H1 (cell line): ENCODE measurements at regions not wholly inside any gene's neighbourhood (a gene's known extent, or its start where the extent isn't known, plus 50 kb on each side); places are given as distances from the start of the nearest gene placed in this dataset.

Source experiments
- CTCF ChIA-PET: fragments of 300-600 bp; sonication (Branson Sonifier 250); formaldehyde crosslinking; loops from one replicate; lab custom pipeline; 2021; ENCODE audit not compliant: partially characterized antibody; lab: Charles Lee
- POLR2A ChIA-PET: fragments of 300-600 bp; sonication (Branson Sonifier 250); formaldehyde crosslinking; loops from one replicate; lab custom pipeline; 2021; ENCODE audit warnings: inconsistent platforms; ENCODE audit not compliant: partially characterized antibody; lab: Charles Lee
- DNase-seq, 2 experiments: peaks; one replicate each; pipeline versions ENCODE4 v3.0.0 to v3.0.0-alpha.2; 2010 to 2022; ENCODE audit warnings: low spot score in 2 of 2, low read depth in 1 of 2, mixed read lengths in 1 of 2
- FAIRE-seq: peaks from 2 replicates; lab custom pipeline; 2011; peaks lifted over from hg19 to GRCh38; lab: Jason Lieb, UNC
- H2AFZ ChIP-seq: 2 replicates; pipeline ENCODE4 v1.8.1; 2012; ENCODE audit warnings: low read length, inconsistent platforms
- H2AK5ac ChIP-seq: 2 replicates; pipeline ENCODE4 v1.6.1; 2013; ENCODE audit warnings: low read depth, low read length
- H2BK120ac ChIP-seq: replicated peaks from 2 replicates; pipeline ENCODE3; 2013; ENCODE audit warnings: low read depth, low read length, inconsistent platforms
- H2BK12ac ChIP-seq: 2 replicates; pipeline ENCODE4 v1.6.1; 2013; ENCODE audit warnings: low read depth, low read length
- H2BK15ac ChIP-seq: 2 replicates; pipeline ENCODE4 v1.6.1; 2013; ENCODE audit warnings: low read length
- H2BK20ac ChIP-seq: 2 replicates; pipeline ENCODE4 v1.6.1; 2013; ENCODE audit warnings: low read length
- H2BK5ac ChIP-seq: 2 replicates; pipeline ENCODE4 v1.6.1; 2013; ENCODE audit warnings: low read depth, low read length
- H3K14ac ChIP-seq: 2 replicates; pipeline ENCODE4 v1.6.1; 2013; ENCODE audit warnings: inconsistent platforms; ENCODE audit not compliant: insufficient read length
- H3K18ac ChIP-seq: 2 replicates; pipeline ENCODE4 v1.6.1; 2013; ENCODE audit warnings: low read length; ENCODE audit errors: extremely low read depth
- H3K23ac ChIP-seq: 2 replicates; pipeline ENCODE4 v1.6.1; 2013; ENCODE audit warnings: inconsistent platforms; ENCODE audit not compliant: insufficient read length
- H3K23me2 ChIP-seq: 2 replicates; pipeline ENCODE4 v1.6.1; 2013; ENCODE audit warnings: low read depth, low read length
- H3K27ac ChIP-seq: 2 replicates; pipeline ENCODE4 v1.6.1; 2011; ENCODE audit warnings: low read depth, low read length, inconsistent platforms
- H3K27me3 ChIP-seq, 4 experiments: replicated peaks in 1 of 4; 1 replicate in 1 of 4; 2 replicates in 3 of 4; pipeline versions ENCODE4 v1.6.1 to v1.8.1; 2011 to 2013; ENCODE audit warnings: low read length in 3 of 4, mild to moderate bottlenecking in 3 of 4, inconsistent platforms in 2 of 4, mixed read lengths in 2 of 4, moderate library complexity in 1 of 4; ENCODE audit not compliant: control insufficient read depth in 3 of 4, insufficient read depth in 3 of 4; ENCODE audit errors: extremely low read depth in 1 of 4
- H3K36me3 ChIP-seq, 4 experiments: 2 replicates each; pipeline versions ENCODE4 v1.6.1 to v1.8.1; 2011 to 2013; ENCODE audit warnings: mild to moderate bottlenecking in 4 of 4, low read length in 3 of 4, moderate library complexity in 2 of 4, control low read depth in 1 of 4, inconsistent platforms in 1 of 4; ENCODE audit not compliant: insufficient read depth in 4 of 4, control insufficient read depth in 2 of 4
- H3K4ac ChIP-seq: replicated peaks from 2 replicates; pipeline ENCODE3; 2013; ENCODE audit warnings: low read length, low read depth, mixed read lengths, inconsistent platforms; ENCODE audit not compliant: insufficient read length
- H3K4me1 ChIP-seq, 4 experiments: replicated peaks in 1 of 4; 1 replicate in 1 of 4; 2 replicates in 3 of 4; pipeline versions ENCODE4 v1.6.1 to v1.8.1; 2011 to 2013; ENCODE audit warnings: low read length in 3 of 4, inconsistent platforms in 2 of 4, mixed read lengths in 1 of 4; ENCODE audit not compliant: insufficient read depth in 4 of 4, control insufficient read depth in 3 of 4
- H3K4me2 ChIP-seq, 2 experiments: 2 replicates each; pipeline versions ENCODE4 v1.6.1 to v1.8.1; 2011 to 2013; ENCODE audit warnings: low read depth in 2 of 2, low read length in 2 of 2, control low read depth in 1 of 2, inconsistent platforms in 1 of 2, mild to moderate bottlenecking in 1 of 2; ENCODE audit not compliant: insufficient read depth in 1 of 2
- H3K4me3 ChIP-seq, 4 experiments: fragments of 200-600, 300-600 bp in 1 of 4; sonication (generic), shearing (Covaris generic), sonication (Bioruptor Twin) in 1 of 4; 2 replicates each; pipeline versions ENCODE4 v1.5.1 to v1.8.1; 2011 to 2016; ENCODE audit warnings: low read length in 4 of 4, low read depth in 3 of 4, control low read depth in 2 of 4, inconsistent platforms in 2 of 4, mild to moderate bottlenecking in 2 of 4, mixed read lengths in 1 of 4, moderate library complexity in 1 of 4; ENCODE audit not compliant: insufficient read depth in 2 of 4; ENCODE audit errors: extremely low read depth in 1 of 4
- H3K56ac ChIP-seq: replicated peaks from 2 replicates; pipeline ENCODE3; 2013; ENCODE audit warnings: low read depth, mild to moderate bottlenecking, mixed read lengths, low read length, inconsistent platforms; ENCODE audit not compliant: insufficient read length
- H3K79me1 ChIP-seq: 2 replicates; pipeline ENCODE4 v1.6.1; 2013; ENCODE audit warnings: low read depth, low read length, control low read depth
- H3K79me2 ChIP-seq, 2 experiments: 2 replicates each; pipeline versions ENCODE4 v1.6.1 to v1.8.1; 2012 to 2013; ENCODE audit warnings: low read length in 2 of 2, mild to moderate bottlenecking in 2 of 2, inconsistent platforms in 1 of 2; ENCODE audit not compliant: insufficient read depth in 2 of 2, control insufficient read depth in 1 of 2
- H3K9ac ChIP-seq, 4 experiments: replicated peaks in 1 of 4; 1 replicate in 1 of 4; 2 replicates in 3 of 4; pipeline versions ENCODE4 v1.6.1 to v1.8.1; 2011 to 2013; ENCODE audit warnings: low read depth in 3 of 4, low read length in 3 of 4, control low read depth in 2 of 4, mild to moderate bottlenecking in 2 of 4, moderate library complexity in 2 of 4, inconsistent platforms in 1 of 4; ENCODE audit errors: extremely low read depth in 1 of 4
- H3K9me3 ChIP-seq, 2 experiments: 2 replicates each; pipeline versions ENCODE4 v1.6.1 to v1.8.1; 2012 to 2013; ENCODE audit warnings: mild to moderate bottlenecking in 2 of 2, moderate library complexity in 2 of 2, control low read depth in 1 of 2, inconsistent platforms in 1 of 2, low read depth in 1 of 2, low read length in 1 of 2, mixed read lengths in 1 of 2; ENCODE audit not compliant: insufficient read depth in 2 of 2
- H4K20me1 ChIP-seq, 2 experiments: replicated peaks in 1 of 2; 2 replicates each; pipeline versions ENCODE3 to v1.8.1; 2011 to 2013; ENCODE audit warnings: inconsistent platforms in 2 of 2, low read length in 2 of 2, mild to moderate bottlenecking in 1 of 2; ENCODE audit not compliant: insufficient read depth in 2 of 2, control insufficient read depth in 1 of 2
- H4K5ac ChIP-seq: 2 replicates; pipeline ENCODE4 v1.6.1; 2013; ENCODE audit warnings: low read length, low read depth, mixed read lengths, inconsistent platforms; ENCODE audit not compliant: insufficient read length
- H4K8ac ChIP-seq: 2 replicates; pipeline ENCODE4 v1.8.0; 2013; ENCODE audit warnings: mild to moderate bottlenecking, moderate library complexity, low read length, inconsistent platforms; ENCODE audit not compliant: insufficient read depth; ENCODE audit errors: extremely low read depth
- H4K91ac ChIP-seq: replicated peaks from 2 replicates; pipeline ENCODE3; 2013; ENCODE audit warnings: low read length, mixed read lengths, inconsistent platforms; ENCODE audit not compliant: insufficient read length
- EGR1 ChIP-seq: IDR thresholded peaks from 2 replicates; pipeline ENCODE4 v1.6.1; 2011; ENCODE audit warnings: low read depth, low read length, borderline replicate concordance
- GTF2F1 ChIP-seq: IDR thresholded peaks from 2 replicates; pipeline ENCODE4 v1.6.1; 2012; ENCODE audit warnings: low read depth, low read length, improper control_type of control experiment, borderline replicate concordance
- HDAC2 ChIP-seq, 2 experiments: fragments of 300-600 bp in 1 of 2; sonication (generic) in 1 of 2; IDR thresholded peaks; 2 replicates each; pipeline ENCODE4 v1.6.1; 2011 to 2012; ENCODE audit warnings: low read depth in 2 of 2, low read length in 2 of 2, mild to moderate bottlenecking in 2 of 2, moderate library complexity in 2 of 2, borderline replicate concordance in 1 of 2, inconsistent platforms in 1 of 2
- KDM5A ChIP-seq: fragments of 200-600 bp; IDR thresholded peaks from 2 replicates; pipeline ENCODE4 v1.7.1; 2012; ENCODE audit warnings: mild to moderate bottlenecking, low read length, inconsistent platforms, mixed read lengths
- PHF8 ChIP-seq: fragments of 200-600 bp; sonication (generic); conservative IDR thresholded peaks from 2 replicates; pipeline ENCODE4 v1.7.1; 2012; ENCODE audit warnings: low read depth, mild to moderate bottlenecking, inconsistent platforms, low read length, moderate library complexity
- POU5F1 ChIP-seq: IDR thresholded peaks from 2 replicates; pipeline ENCODE4 v1.6.1; 2011; ENCODE audit warnings: low read depth, mild to moderate bottlenecking, low read length, moderate library complexity
- SIRT6 ChIP-seq: IDR thresholded peaks from one replicate; pipeline ENCODE4 v1.7.1; 2012; ENCODE audit warnings: low read length, inconsistent platforms
- TCF12 ChIP-seq: IDR thresholded peaks from 2 replicates; pipeline ENCODE4 v1.6.1; 2011; ENCODE audit warnings: low read depth, mild to moderate bottlenecking, low read length
- ZNF274 ChIP-seq: IDR thresholded peaks from 2 replicates; pipeline ENCODE4 v1.7.0; 2012; ENCODE audit warnings: low read length, borderline replicate concordance; ENCODE audit errors: extremely low read depth
- WGBS, 2 experiments: shearing (Covaris generic) in 1 of 2; methylation state at CpG; one replicate each; pipeline versions ENCODE4 v1.1.6 to v1.1.7; 2013 to 2015; ENCODE audit warnings: low lambda C conversion rate in 2 of 2, mixed read lengths in 2 of 2, inconsistent platforms in 1 of 2, low coverage in 1 of 2, missing lambda C conversion rate in 1 of 2; ENCODE audit not compliant: insufficient replicate concordance in 2 of 2, insufficient coverage in 1 of 2, insufficient read length in 1 of 2; ENCODE audit errors: extremely low coverage in 1 of 2, missing lambda C conversion rate in 1 of 2; 5-methylcytosine and 5-hydroxymethylcytosine counted together

DNA sequence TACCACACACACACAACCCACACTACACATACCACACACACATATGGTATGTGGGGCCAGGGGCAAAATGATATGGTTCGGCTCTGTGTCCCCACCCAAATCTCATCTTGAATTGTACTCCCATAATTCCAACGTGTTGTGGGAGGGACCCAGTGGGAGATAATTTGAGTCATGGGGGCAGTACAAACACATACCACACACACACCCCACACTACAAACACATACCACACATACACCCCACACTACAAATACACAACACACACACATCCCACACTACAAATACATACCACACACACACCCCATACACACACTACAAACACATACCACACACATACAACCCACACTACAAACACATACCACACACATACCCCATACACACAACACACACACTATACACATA lies 117.8 kb downstream of the TTC32 start:
- H2BK20ac ChIP-seq, result no peak overlapping the region
- H3K4me1 ChIP-seq, result peaks cover 5 to 15% (median 9%) of the 10 kb centered on the region in 4 experiments; a peak in 6 of 7 replicates
- H3K4ac ChIP-seq, result no peak overlapping the region
- no peaks in the 10 kb centered on the region for H3K79me2 ChIP-seq
- H3K36me3 ChIP-seq, result no peaks in the 10 kb centered on the region
- H3K56ac ChIP-seq, result peak overlapping the region; percentile 84
- H2BK12ac ChIP-seq, result 0 out of 2 replicates have a peak overlapping the region, but pooled peaks have one; percentile 61
- no peaks in the 10 kb centered on the region; a peak in 2 of 7 replicates for H3K27me3 ChIP-seq
- H2BK5ac ChIP-seq, result 0 out of 2 replicates have a peak overlapping the region, but pooled peaks have one; percentile 7
- FAIRE-seq (no peak), DNase-seq (no peak)
- H2BK120ac ChIP-seq, result no peak overlapping the region
- H3K23ac ChIP-seq, result no peak overlapping the region
- no peak overlapping the region for H2AFZ ChIP-seq
- no peak overlapping the region for H3K4me3 ChIP-seq
- H4K20me1 ChIP-seq, result no peaks in the 10 kb centered on the region
- H2BK15ac ChIP-seq, result 0 out of 2 replicates have a peak overlapping the region, but pooled peaks have one; percentile 23
- H3K4me2 ChIP-seq, result no peak overlapping the region
- 83% methylated on average over 2 of the region's 2 CpGs; no CpG with 5 or more reads in 1 of the 2 experiments for WGBS, 2 experiments
- ChIA-PET CTCF (no interaction called here), POLR2A (no interaction called here)
- H3K9ac ChIP-seq, result no peak overlapping the region
- no peak overlapping the region for H4K91ac ChIP-seq
- H4K5ac ChIP-seq, result no peak overlapping the region
- H2AK5ac ChIP-seq, result no peak overlapping the region
- no peak overlapping the region for H4K8ac ChIP-seq
- no peaks in the 10 kb centered on the region for H3K9me3 ChIP-seq
- no peaks in the 10 kb centered on the region for H3K79me1 ChIP-seq
- H3K14ac ChIP-seq, result no peak overlapping the region
- no peak overlapping the region for H3K27ac ChIP-seq
- H3K18ac ChIP-seq, result no peak overlapping the region
- no peak for TF ChIP-seq HDAC2 (IDR thresholded peaks at IDR 0.05; ENCODE audit: borderline replicate concordance in 1 of 2, low read depth in 2 of 2, low read length in 2 of 2)
- no peak for TF ChIP-seq SIRT6
- no peak for TF ChIP-seq EGR1
- no peak for TF ChIP-seq PHF8
- TF ChIP-seq TCF12, result no peak
- TF ChIP-seq ZNF274, result no peak
- TF ChIP-seq KDM5A, result no peak
- TF ChIP-seq GTF2F1, result no peak
- no peak for TF ChIP-seq POU5F1
- TF ChIP-seq, all 59 proteins: peak for 0
- H3K23me2 ChIP-seq, result peaks cover 5% of the 10 kb centered on the region
